Cerebellar cortex (tissue), 1 donor: ENCODE measurements at regions not wholly inside any gene's neighbourhood (a gene's known extent, or its start where the extent isn't known, plus 50 kb on each side); places are given as distances from the start of the nearest gene placed in this dataset.
"Not testable (repeated sequence)": the region's sequence is repeated elsewhere in the genome, so short reads cannot be mapped to it uniquely, and the experiment has no call there.

Experiments used
- DNase-seq: peaks from one replicate; pipeline ENCODE4 v3.0.0-alpha.2; 2015; ENCODE audit warnings: low spot score

GRCh38 chr11:87545858-87546257, 508.1 kb downstream of the TMEM135 start:
- DNase-seq, result no peak

- no peak for DNase-seq
Measured at GRCh38 chr11:87539596-87539995, 501.9 kb downstream of the TMEM135 start.

GRCh38 chr11:87536565-87536964, 498.8 kb downstream of the TMEM135 start:
- DNase-seq, result no peak

- DNase-seq, result no peak
Measured at GRCh38 chr11:87536016-87536415, 498.3 kb downstream of the TMEM135 start.

DNA sequence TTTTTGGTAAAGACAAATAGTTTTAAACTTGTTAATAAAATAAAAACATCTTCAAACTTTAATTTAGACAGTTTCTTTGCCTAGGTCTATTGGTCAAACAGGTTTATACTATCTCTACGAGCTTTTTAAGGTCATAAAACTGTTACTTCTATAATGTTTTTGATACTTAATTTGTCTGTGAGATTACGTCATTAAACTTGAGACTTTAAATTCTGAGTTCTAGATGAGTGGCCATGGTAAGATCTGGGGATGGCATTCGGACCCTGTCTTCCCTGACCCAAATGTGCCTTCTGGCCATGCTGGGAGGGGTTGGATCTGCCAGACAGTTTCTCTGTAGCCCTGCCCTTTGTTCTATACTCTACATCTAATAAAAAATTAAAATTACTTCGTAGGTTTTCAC, 497.8 kb downstream of the TMEM135 start:
- no peak for DNase-seq

DNA sequence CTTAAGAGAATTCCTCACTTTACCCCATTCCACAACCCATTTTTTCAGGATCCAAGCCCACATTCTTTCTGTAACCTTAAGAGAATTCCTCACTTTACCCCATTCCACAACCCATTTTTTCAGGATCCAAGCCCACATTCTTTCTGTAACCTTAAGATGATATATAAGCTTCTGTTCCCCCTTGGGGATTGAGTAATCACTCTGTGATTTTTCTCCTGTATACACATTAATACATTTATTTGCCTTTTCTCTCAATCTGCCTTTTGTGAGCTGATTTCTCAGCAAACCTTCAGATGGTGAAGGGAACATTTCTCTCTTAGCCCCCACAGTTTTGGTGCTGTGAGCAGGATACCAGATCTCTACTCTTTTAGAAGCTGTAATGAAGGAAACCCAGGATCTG, 494.1 kb downstream of the TMEM135 start:
- not testable (repeated sequence) for DNase-seq

GRCh38 chr11:87529486-87529885, 491.8 kb downstream of the TMEM135 start:
- no peak for DNase-seq

- no peak for DNase-seq
Measured at GRCh38 chr11:87528752-87529151, 491.0 kb downstream of the TMEM135 start.

GRCh38 chr11:87523276-87523675, 485.5 kb downstream of the TMEM135 start:
- no peak for DNase-seq

DNA sequence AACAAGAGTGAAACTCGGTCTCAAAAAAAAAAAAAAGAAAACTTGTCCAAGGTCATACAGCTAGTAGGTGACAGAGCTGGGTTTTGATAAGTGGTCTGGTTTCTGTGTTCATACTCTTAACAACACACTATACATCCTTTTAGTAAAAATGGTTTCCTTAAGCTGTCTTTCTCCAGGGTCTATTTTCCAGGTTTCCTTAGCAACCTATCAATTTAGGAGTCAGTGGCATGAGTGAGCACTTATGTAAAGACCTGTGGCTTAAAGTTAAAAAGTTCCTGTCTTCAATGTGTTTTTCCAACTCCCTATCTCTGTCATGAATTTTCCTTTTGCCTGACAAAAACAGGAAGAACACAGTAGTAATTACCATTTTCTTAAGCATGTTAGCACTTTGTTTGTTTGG, 480.5 kb downstream of the TMEM135 start:
- DNase-seq, result no peak

- no peak for DNase-seq
Measured at GRCh38 chr11:87517351-87517750, 479.6 kb downstream of the TMEM135 start.

- DNase-seq, result not testable (repeated sequence)
Measured at GRCh38 chr11:87507722-87508121, 470.0 kb downstream of the TMEM135 start.

DNA sequence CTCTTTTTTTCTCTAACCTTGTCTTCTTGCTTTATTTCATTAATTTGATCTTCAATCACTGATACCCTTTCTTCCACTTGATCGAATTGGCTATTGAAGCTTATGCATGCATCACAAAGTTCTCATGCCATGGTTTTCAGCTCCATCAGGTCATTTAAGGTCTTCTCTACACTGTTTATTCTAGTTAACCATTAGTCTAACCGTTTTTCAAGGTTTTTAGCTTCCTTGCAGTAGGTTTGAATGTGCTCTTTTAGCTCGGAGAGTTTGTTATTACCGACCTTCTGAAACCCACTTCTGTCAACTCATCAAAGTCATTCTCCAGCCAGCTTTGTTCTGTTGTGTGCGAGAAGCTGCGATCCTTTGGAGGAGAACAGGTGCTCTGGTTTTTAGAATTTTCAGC, 469.2 kb downstream of the TMEM135 start:
- not testable (repeated sequence) for DNase-seq

DNA sequence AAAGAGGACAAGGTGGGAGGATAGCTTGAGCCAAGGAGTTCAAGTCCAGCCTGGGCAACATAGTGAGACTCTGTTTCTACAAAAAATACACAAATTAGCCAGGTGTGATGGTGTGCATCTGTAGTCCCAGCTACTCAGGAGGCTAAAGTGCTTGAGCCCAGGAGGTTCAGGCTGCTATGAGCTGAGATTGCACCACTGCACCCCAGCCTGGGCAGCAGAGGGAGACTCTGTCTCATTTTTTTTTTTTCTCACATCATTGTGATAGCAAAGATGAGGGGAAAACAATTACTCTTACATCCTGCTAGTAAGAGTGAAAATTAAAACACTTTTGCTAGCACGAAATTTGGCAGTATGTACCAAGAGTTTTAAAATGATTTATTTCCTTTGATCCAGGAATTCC, 463.7 kb downstream of the TMEM135 start:
- DNase-seq, result no peak

GRCh38 chr11:87494936-87495335, 457.2 kb downstream of the TMEM135 start:
- not testable (repeated sequence) for DNase-seq

- not testable (repeated sequence) for DNase-seq
Measured at GRCh38 chr11:87494026-87494425, 456.3 kb downstream of the TMEM135 start.

DNA sequence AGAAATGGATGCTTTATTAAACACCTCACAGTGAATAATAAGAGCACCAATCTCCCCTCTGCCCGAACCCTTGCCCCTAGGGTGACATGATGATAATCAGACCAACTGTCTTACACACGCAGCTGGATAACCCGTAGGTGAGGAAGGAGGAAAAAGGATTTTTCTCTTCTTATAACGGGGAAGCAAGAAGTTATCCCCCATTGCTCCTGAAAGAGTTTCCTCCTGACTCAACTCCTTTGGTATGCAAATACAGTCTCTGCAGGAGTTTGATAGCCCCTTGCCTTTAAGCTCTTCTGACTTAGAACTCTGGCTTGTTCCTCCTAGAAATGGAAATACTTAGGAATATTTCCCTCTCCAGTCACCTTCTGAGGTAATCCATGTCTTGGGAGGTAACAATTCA, 455.8 kb downstream of the TMEM135 start:
- DNase-seq, result no peak

DNA sequence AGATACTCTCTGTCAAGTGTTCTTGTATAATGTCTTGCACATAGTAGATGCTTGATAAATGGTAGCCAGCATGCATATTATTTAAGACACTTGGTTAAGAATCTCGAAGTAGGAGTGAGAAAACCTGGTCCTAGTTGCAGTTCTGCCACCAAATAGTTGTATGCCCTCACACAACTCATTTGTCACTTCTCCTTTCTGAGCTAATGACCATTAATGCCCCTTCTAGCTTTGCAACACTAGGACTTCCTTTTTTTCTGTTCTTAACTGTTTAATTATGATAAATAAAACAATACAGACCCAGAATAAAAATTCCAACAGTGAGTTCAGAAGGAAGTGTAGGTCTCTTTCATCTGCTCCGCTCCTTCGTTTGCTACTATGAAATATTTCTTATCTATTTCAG, 453.6 kb downstream of the TMEM135 start:
- no peak for DNase-seq

DNA sequence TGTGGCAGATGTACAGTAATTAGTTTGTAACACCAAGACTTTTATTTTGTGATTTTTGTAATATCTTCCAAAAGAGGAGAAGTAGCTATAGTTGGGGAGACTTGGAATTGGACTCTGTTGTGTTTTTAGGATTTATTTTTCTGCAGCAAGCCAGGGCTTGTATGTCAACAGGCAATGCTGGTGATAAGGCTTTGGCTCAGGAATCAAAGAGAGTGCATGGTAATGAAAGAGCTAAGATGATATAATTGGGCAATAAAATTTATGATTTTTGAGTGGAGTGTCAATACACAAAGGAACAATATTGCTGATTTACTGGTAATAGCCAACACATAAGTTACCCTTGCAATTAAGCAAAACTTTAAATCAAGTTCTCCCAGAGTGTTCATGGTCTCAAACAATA, 452.9 kb downstream of the TMEM135 start:
- no peak for DNase-seq

DNA sequence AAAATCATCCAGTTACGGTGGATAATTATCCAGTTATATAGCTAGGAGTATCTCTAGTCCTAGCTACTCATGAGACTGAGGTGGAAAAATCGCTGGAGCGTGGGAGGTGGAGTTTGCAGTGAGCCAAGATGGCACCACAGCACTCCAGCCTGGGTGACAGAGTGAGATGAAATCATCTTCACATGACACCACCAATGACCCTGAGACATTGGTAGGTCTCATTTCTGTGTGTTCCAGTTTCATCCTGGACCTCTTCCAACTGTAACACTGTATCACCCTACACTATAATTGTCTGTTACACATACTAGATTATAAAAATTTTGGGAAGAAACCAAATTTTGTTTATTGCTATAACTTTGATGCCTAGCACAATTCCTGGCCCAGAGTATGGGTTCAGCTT, 446.8 kb downstream of the TMEM135 start:
- no peak for DNase-seq

- no peak for DNase-seq
Measured at GRCh38 chr11:87477321-87477720, 439.6 kb downstream of the TMEM135 start.

DNA sequence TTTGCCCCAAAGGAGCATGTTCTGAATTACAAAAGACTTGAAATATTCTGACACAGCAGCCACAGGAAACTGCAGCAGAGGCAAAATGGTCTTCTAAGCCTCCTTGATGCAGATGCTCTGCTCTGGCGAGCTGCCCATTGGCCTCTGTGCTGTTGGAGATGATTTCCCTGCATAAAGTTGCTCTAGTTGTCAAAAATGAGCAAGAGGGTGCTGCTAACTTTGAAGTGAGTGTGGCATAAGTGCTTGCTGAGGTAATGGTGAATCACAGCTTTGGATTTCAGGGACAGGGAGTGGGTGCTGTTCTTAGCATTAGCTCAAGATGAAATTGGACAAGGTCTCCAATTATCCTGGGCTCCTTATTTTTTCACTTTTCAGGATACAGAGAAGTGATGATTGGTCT, 435.4 kb downstream of the TMEM135 start:
- DNase-seq, result no peak

DNA sequence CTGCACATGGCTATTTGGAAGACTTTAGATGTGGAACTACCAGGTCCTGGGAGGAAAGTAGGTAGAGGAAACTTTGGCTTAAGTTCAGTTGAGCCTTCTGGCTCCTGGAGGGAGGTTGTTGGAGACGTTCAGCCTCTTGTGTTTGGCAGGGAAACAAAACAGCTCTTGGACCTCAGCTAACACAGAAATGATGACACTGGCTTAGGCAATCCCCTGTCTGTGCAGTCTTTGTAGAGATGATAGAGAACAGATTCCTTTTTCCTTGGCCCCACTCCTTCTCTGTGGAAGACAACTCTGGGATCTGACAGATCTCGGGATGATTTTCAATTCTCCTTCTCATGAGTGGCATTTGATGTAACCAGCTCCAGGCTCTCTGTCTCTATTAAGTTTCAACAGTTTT, 428.5 kb downstream of the TMEM135 start:
- no peak for DNase-seq

DNA sequence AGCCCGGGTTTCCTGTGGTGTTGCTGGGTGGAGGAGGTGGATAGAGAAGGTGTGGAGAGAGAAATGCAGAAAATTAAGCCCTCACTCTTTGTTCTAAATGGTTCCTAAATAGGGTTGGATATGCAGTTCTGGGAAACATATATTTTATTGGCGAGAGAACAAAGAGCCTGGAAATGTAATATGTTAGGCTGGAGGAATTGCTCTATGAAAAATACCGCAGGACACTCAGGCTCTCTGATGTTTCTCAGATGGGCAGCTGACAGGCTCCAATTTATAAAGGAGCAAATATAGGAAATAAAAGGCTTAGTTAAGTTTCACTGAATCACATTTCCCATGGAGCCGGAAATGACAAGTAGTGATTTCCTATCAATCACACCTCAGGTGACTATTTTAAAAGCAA, 428.0 kb downstream of the TMEM135 start:
- DNase-seq, result no peak

DNA sequence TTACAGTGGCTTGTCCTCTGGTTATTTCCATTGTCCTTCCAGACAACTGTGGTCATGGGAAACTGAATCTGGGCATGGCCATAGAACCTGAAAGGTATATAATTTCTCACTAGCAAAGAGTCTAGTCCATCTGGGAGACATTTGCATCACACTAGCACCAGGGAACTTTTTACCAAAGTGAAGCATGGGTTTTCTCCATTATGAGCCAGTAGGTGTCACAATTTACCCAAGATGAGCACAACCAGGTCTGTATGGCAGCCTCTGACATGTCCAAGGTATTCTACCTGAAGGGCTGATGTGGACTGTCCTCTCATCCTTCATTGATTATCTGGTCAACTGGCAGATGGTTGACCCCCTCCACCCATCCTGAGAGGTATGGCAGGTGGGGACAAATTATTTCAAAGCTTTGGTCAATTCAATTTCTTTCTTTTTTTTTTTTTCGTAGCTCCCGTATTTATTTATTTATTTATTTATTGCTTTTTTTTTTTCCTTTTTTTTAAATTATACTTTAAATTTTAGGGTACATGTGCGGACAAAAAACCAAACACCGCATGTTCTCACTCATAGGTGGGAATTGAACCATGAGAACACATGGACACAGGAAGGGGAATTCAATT, 425.9 kb downstream of the TMEM135 start:
- DNase-seq, result peak; percentile 22
